ENCODE measurements at regions not wholly inside any gene's neighbourhood (a gene's known extent, or its start where the extent isn't known, plus 50 kb on each side); places are given as distances from the start of the nearest gene placed in this dataset.
"Not testable (repeated sequence)": the region's sequence is repeated elsewhere in the genome, so short reads cannot be mapped to it uniquely, and the experiment has no call there.

- DNase-seq (no peak), ATAC-seq (no peak)
- intact Hi-C loops (cut with DNase I): no loop called here
- no peaks in the 10 kb centered on the region for H3K4me1 ChIP-seq
- no peaks in the 10 kb centered on the region for H3K27me3 ChIP-seq (ENCODE audit: low read depth)
- TF ChIP-seq CTCF (IDR thresholded peaks at IDR 0.05): no peak
- H3K4me3 ChIP-seq: no peak overlapping the region
- H3K36me3 ChIP-seq: no peaks in the 10 kb centered on the region
- no peaks in the 10 kb centered on the region for H3K9me3 ChIP-seq
- no peak overlapping the region for H3K27ac ChIP-seq
These were observed 388.4 kb upstream of the HS3ST1 start for GRCh38 chr4:11817088-11817487.

GRCh38 chr4:11814758-11815157, 386.1 kb upstream of the HS3ST1 start:
- DNase-seq (no peak), ATAC-seq (no peak)
- H3K36me3 ChIP-seq: no peaks in the 10 kb centered on the region
- no peak for TF ChIP-seq CTCF (IDR thresholded peaks at IDR 0.05)
- no peak overlapping the region for H3K4me3 ChIP-seq
- no peak overlapping the region for H3K27ac ChIP-seq
- H3K9me3 ChIP-seq: no peaks in the 10 kb centered on the region
- intact Hi-C loops (cut with DNase I): no loop called here
- H3K4me1 ChIP-seq: no peaks in the 10 kb centered on the region
- no peaks in the 10 kb centered on the region for H3K27me3 ChIP-seq (ENCODE audit: low read depth)

- H3K27ac ChIP-seq: no peak overlapping the region
- H3K9me3 ChIP-seq: no peaks in the 10 kb centered on the region
- H3K27me3 ChIP-seq (ENCODE audit: low read depth): no peaks in the 10 kb centered on the region
- no peak for DNase-seq
- intact Hi-C loops (cut with DNase I): no loop called here
- H3K36me3 ChIP-seq: no peaks in the 10 kb centered on the region
- H3K4me3 ChIP-seq: no peak overlapping the region
- no peak for ATAC-seq
- no peak for TF ChIP-seq CTCF (IDR thresholded peaks at IDR 0.05)
- no peaks in the 10 kb centered on the region for H3K4me1 ChIP-seq
These were observed 385.3 kb upstream of the HS3ST1 start for GRCh38 chr4:11813951-11814446.

GRCh38 chr4:11811521-11811920, 382.8 kb upstream of the HS3ST1 start:
- H3K27me3 ChIP-seq (ENCODE audit: low read depth); intact Hi-C loops (cut with DNase I); H3K4me1 ChIP-seq; H3K36me3 ChIP-seq; H3K9me3 ChIP-seq; H3K27ac ChIP-seq; DNase-seq; H3K4me3 ChIP-seq; ATAC-seq: not testable (repeated sequence)

- no peak overlapping the region for H3K27ac ChIP-seq
- no peaks in the 10 kb centered on the region for H3K4me1 ChIP-seq
- ATAC-seq (peak; percentile 51 to 58), DNase-seq (no peak)
- intact Hi-C loops (cut with DNase I): no loop called here
- peak; percentile 59 for TF ChIP-seq CTCF (IDR thresholded peaks at IDR 0.05)
- H3K4me3 ChIP-seq: no peak overlapping the region
- no peaks in the 10 kb centered on the region for H3K27me3 ChIP-seq (ENCODE audit: low read depth)
- no peaks in the 10 kb centered on the region for H3K9me3 ChIP-seq
- no peaks in the 10 kb centered on the region for H3K36me3 ChIP-seq
These were observed 377.1 kb upstream of the HS3ST1 start for GRCh38 chr4:11805842-11806241.

GRCh38 chr4:11801466-11802446, 373.1 kb upstream of the HS3ST1 start:
- intact Hi-C loops (cut with DNase I): no loop called here
- Histone ChIP-seq H3K4me3 (no peak overlapping the region), H3K4me1 (no peaks in the 10 kb centered on the region), H3K9me3 (no peaks in the 10 kb centered on the region), H3K36me3 (no peaks in the 10 kb centered on the region), H3K27ac (no peak overlapping the region), H3K27me3 (ENCODE audit: low read depth) (no peaks in the 10 kb centered on the region)
- ATAC-seq: peak in 1 of 2 donors; percentile 45
- no peak for DNase-seq
- no peak for TF ChIP-seq CTCF (IDR thresholded peaks at IDR 0.05)

Data from lower lobe of right lung (tissue), 2 donors.